ENCODE measurements at regions not wholly inside any gene's neighbourhood (a gene's known extent, or its start where the extent isn't known, plus 50 kb on each side); places are given as distances from the start of the nearest gene placed in this dataset.

- DNase-seq (ENCODE audit: low spot score): no peak
- no peaks in the 10 kb centered on the region for H3K36me3 Mint-ChIP-seq (ENCODE audit: low read depth, unreplicated experiment)
- no peak overlapping the region for H3K27ac Mint-ChIP-seq (ENCODE audit: unreplicated experiment)
- no peak overlapping the region for H3K4me3 Mint-ChIP-seq (ENCODE audit: unreplicated experiment)
- H3K4me1 Mint-ChIP-seq (ENCODE audit: unreplicated experiment): no peaks in the 10 kb centered on the region
- H3K27me3 Mint-ChIP-seq (ENCODE audit: unreplicated experiment): no peaks in the 10 kb centered on the region
- no peak for TF ChIP-seq CTCF (IDR thresholded peaks at IDR 0.05; ENCODE audit: unreplicated experiment)
- no peaks in the 10 kb centered on the region for H3K9me3 Mint-ChIP-seq (ENCODE audit: unreplicated experiment)
Observed at GRCh38 chr16:73998707-73999106, 297.9 kb upstream of the PSMD7 start.

GRCh38 chr16:73997971-73998370 is 298.6 kb upstream of the PSMD7 start:
- Mint-ChIP-seq H3K9me3 (ENCODE audit: unreplicated experiment) (no peaks in the 10 kb centered on the region), H3K4me1 (ENCODE audit: unreplicated experiment) (no peaks in the 10 kb centered on the region), H3K27me3 (ENCODE audit: unreplicated experiment) (no peaks in the 10 kb centered on the region), H3K27ac (ENCODE audit: unreplicated experiment) (no peak overlapping the region), H3K4me3 (ENCODE audit: unreplicated experiment) (no peak overlapping the region), H3K36me3 (ENCODE audit: low read depth, unreplicated experiment) (no peaks in the 10 kb centered on the region)
- no peak for TF ChIP-seq CTCF (IDR thresholded peaks at IDR 0.05; ENCODE audit: unreplicated experiment)
- no peak for DNase-seq (ENCODE audit: low spot score)

- H3K27ac Mint-ChIP-seq (ENCODE audit: unreplicated experiment): no peak overlapping the region
- no peak overlapping the region for H3K4me3 Mint-ChIP-seq (ENCODE audit: unreplicated experiment)
- no peaks in the 10 kb centered on the region for H3K27me3 Mint-ChIP-seq (ENCODE audit: unreplicated experiment)
- no peak for TF ChIP-seq CTCF (IDR thresholded peaks at IDR 0.05; ENCODE audit: unreplicated experiment)
- DNase-seq (ENCODE audit: low spot score): no peak
- H3K36me3 Mint-ChIP-seq (ENCODE audit: low read depth, unreplicated experiment): no peaks in the 10 kb centered on the region
- no peaks in the 10 kb centered on the region for H3K4me1 Mint-ChIP-seq (ENCODE audit: unreplicated experiment)
- H3K9me3 Mint-ChIP-seq (ENCODE audit: unreplicated experiment): no peaks in the 10 kb centered on the region
Observed at GRCh38 chr16:73997340-73997711, 299.3 kb upstream of the PSMD7 start.

GRCh38 chr16:73996624-73997339 is 299.8 kb upstream of the PSMD7 start:
- Mint-ChIP-seq H3K27ac (ENCODE audit: unreplicated experiment) (no peak overlapping the region), H3K4me1 (ENCODE audit: unreplicated experiment) (no peaks in the 10 kb centered on the region), H3K4me3 (ENCODE audit: unreplicated experiment) (no peak overlapping the region), H3K27me3 (ENCODE audit: unreplicated experiment) (no peaks in the 10 kb centered on the region), H3K36me3 (ENCODE audit: low read depth, unreplicated experiment) (no peaks in the 10 kb centered on the region), H3K9me3 (ENCODE audit: unreplicated experiment) (no peaks in the 10 kb centered on the region)
- DNase-seq (ENCODE audit: low spot score): no peak
- no peak for TF ChIP-seq CTCF (IDR thresholded peaks at IDR 0.05; ENCODE audit: unreplicated experiment)

- no peak for DNase-seq (ENCODE audit: low spot score)
- no peak overlapping the region for H3K4me3 Mint-ChIP-seq (ENCODE audit: unreplicated experiment)
- no peak overlapping the region for H3K27ac Mint-ChIP-seq (ENCODE audit: unreplicated experiment)
- no peak for TF ChIP-seq CTCF (IDR thresholded peaks at IDR 0.05; ENCODE audit: unreplicated experiment)
- H3K36me3 Mint-ChIP-seq (ENCODE audit: low read depth, unreplicated experiment): no peaks in the 10 kb centered on the region
- no peaks in the 10 kb centered on the region for H3K9me3 Mint-ChIP-seq (ENCODE audit: unreplicated experiment)
- H3K27me3 Mint-ChIP-seq (ENCODE audit: unreplicated experiment): no peaks in the 10 kb centered on the region
- no peaks in the 10 kb centered on the region for H3K4me1 Mint-ChIP-seq (ENCODE audit: unreplicated experiment)
Observed at GRCh38 chr16:73993878-73994277, 302.7 kb upstream of the PSMD7 start.
